ENCODE measurements at regions not wholly inside any gene's neighbourhood (a gene's known extent, or its start where the extent isn't known, plus 50 kb on each side); places are given as distances from the start of the nearest gene placed in this dataset.
A peak's percentile ranks its signal among the peaks of the same experiment; 100 is the strongest.
"Not testable (repeated sequence)": the region's sequence is repeated elsewhere in the genome, so short reads cannot be mapped to it uniquely, and the experiment has no call there.

DNA sequence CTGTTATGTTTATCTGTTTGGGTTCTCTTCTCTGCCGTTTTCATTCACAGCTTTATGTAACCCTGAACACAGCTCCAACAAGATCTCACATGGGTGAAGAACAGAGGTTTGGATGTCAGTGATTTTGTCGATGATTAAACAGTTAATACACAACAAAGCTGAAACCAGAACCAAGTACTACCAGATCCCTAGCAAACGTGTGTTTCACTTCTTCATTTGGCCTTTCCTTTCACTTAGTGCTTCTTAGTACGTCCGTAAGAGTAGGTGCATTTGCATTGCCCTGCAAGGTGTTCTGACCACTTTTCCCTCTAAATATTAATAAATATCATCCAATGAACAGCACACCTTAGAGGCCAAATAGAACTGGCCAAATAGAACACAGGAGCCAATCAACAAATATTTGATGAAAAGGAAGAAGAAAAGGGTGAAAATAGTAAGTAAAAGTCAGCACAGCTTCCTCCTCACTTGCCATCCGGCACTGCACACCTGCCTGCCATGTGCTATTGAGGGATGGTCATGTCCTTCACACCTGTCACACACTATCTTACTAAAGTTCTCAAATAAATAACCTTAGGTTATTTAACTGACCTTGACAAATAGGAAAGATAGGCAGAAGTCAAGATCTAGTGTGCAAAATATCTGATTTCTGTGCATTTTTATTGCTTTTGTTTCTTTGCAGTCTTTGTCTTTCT is 252.6 kb upstream of the ANKRD30A start:
- DNase-seq (ENCODE audit: low spot score) = no peak

DNA sequence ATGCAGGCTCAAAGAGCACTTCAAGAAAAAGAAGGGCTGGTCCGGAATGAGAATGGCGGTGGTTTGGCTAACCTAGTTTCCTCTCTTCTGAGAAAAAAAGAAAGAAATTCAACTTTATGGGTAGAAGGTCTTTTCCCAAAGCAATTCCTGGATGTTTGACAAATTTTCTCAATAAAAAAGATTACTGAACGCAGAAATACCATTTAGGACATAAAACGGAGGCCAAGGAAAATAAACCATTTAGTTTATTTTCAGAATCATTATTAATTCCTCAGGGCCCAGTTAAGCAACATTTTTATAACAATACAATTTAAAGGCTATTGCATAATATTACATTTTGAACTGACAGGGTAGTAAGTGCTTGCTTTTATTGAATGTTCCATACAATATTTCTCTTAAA is 284.6 kb upstream of the ANKRD30A start:
- no peak for DNase-seq (ENCODE audit: low spot score)

- DNase-seq (ENCODE audit: low spot score) = no peak
Observed at GRCh38 chr10:36837416-36837815, 288.0 kb upstream of the ANKRD30A start.

GRCh38 chr10:36819781-36820180 is 305.6 kb upstream of the ANKRD30A start:
- no peak for DNase-seq (ENCODE audit: low spot score)

DNA sequence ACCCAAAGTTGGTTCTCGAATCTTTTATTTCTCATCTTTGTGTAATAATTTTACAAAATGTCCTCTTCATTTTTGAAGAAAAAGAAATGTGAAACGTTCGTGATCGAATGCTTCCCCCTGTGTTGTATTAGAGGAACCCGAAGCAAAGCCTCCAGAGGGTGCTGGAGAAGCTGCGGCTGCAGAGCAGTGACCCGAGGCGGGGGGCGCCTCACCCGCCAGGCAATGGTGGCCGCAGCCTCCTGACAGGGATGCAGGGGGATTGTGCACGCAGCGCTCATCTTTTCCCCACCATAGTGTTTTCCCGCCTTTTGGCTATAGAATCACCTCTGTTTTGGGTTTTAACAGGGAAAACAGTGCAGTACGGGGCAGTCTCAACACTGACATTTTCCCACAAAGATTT is 307.5 kb upstream of the ANKRD30A start:
- DNase-seq (ENCODE audit: low spot score) = no peak

GRCh38 chr10:36808625-36809362 is 316.6 kb upstream of the ANKRD30A start:
- no peak for DNase-seq (ENCODE audit: low spot score)

- no peak for DNase-seq (ENCODE audit: low spot score)
Observed at GRCh38 chr10:36803229-36803628, 322.2 kb upstream of the ANKRD30A start.

DNA sequence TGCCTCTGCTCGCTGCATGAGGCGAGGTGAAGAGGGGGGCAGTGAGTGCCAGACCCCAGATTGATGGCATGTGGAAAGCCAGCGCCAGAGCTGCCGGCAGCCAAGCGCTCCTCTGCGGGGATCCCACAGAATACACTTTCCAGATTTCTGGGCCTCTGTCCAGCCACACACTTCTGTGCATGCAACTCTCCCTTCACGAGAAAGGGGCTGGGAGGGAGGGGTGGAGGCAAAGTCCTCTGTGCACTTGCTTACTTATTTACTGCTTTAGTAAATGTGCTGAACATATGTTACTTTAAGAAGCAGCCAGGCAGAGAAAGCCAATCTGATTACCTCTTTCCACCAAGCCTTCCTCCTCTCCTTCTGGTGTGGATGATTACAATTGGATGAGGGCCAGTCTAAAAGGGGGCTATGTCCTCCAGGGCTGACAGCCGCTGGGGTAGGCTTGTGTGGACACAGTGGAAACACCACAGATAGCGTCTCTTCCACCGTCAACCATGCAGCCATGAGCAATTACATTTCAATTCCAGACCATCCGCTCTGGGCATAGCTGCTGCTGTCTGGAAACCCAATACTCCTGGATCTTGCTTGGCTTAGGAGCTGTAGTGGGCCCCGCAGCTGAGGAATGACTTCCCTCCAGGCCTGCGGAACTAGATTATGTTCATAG is 322.8 kb upstream of the ANKRD30A start:
- no peak for DNase-seq (ENCODE audit: low spot score)

DNA sequence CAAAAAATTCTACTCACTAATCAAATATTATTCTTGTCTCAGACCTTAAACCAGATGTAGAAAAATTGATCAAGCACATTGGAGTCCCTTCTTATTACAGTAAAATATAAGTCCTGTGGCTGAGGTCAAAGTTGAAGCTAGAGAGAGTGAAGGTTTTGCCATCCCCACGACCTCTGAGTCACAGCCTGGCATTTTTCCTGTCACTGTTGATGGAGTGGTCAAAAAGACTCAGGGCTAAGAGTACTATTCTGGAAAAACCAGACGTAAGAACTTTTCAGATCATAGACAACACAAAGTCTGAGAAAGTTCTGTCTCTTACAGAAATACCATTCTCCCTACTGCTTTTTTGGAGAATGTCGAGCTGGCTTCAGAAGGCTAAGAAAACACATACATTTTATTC is 323.7 kb upstream of the ANKRD30A start:
- no peak for DNase-seq (ENCODE audit: low spot score)

GRCh38 chr10:36794981-36795380 is 330.4 kb upstream of the ANKRD30A start:
- no peak for DNase-seq (ENCODE audit: low spot score)

DNA sequence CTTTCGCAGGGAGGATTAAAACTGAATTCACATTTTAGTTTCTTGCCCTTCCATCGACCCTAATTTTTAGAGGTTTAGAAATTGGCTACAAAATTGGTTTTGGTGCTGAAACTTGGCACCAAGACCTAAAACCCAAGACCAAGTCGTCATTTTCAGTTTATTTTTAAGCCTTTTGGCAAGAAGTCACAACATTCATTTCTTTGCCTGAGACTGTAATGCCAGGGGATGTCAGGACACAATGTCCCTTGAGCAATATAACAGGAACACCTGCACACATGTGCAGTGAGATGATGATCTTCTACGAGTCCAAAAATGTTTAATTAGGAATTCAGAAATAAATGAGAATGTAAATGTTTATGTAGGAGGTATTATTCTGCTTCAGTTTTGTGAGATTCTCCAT is 335.4 kb upstream of the ANKRD30A start:
- no peak for DNase-seq (ENCODE audit: low spot score)

DNA sequence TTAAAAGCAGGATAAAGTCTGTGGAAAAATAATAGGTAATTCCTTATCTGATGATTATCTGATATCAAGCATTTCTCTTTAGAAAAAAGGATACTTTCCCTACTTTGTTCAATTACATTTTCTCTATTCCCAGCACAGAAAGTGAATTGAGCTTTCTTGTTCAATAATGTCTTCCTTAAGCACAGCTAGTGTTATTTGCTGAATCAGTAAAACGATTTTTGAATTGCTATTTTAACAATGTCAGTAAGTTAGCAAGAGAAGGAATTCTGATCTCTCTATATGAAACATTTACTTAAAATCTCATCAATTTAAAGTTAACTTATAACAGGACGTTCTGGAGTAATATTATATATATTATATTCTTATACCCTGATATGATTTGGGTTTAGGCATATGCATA is 337.2 kb upstream of the ANKRD30A start:
- no peak for DNase-seq (ENCODE audit: low spot score)

GRCh38 chr10:36783400-36783799 is 342.0 kb upstream of the ANKRD30A start:
- no peak for DNase-seq (ENCODE audit: low spot score)

- DNase-seq (ENCODE audit: low spot score) = no peak
Observed at GRCh38 chr10:36781570-36781969, 343.8 kb upstream of the ANKRD30A start.

GRCh38 chr10:36780158-36780557 is 345.2 kb upstream of the ANKRD30A start:
- DNase-seq (ENCODE audit: low spot score) = no peak

DNA sequence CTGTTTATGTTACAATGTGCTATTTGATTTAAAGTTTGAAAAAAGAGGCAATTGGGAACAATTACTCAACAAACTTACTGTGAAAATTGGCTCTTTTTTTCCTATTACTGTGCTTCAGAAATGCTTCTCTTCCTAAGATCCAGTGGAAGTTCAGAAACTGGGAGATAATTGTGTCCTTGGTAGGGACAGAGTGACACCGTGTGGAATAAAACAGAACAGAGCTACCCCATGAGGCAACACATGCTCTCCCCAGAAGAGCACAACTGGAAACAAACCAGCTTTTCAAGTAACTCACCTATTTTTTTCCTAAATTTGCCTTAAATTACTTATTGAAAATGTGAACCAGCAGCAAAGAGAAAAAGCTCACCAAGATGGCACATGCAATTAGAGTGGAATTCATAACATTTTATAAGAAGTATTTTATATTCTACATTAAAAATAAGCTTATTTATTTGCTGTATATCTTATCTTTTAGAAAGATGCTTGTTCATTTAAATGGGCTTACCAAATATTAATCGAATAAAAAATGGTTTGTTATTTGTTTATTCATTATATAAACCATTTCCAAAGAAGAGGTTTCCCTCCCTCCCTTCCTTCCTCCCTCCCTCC is 346.1 kb upstream of the ANKRD30A start:
- DNase-seq (ENCODE audit: low spot score) = peak; percentile 58

- no peak for DNase-seq (ENCODE audit: low spot score)
Observed at GRCh38 chr10:36778651-36779050, 346.7 kb upstream of the ANKRD30A start.

DNA sequence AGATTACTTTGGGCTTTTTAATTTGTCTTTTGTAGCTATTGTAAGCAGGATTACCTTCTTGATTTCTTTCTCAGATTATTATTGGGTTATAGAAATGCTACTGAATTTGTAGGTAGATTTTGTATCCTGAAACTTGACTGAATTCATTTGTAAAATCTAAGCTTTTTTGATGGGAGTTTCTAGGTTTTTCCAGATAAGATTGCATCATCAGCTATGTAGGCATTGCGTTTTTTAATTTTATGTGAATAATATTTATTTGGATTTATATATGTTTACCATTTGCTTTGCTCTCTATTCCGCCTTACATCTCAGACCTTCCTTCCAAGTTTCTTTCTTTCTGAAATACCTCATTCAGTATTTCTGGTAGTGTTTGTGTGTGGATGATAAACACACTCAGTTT is 351.7 kb upstream of the ANKRD30A start:
- DNase-seq (ENCODE audit: low spot score) = no peak

- no peak for DNase-seq (ENCODE audit: low spot score)
Observed at GRCh38 chr10:36771725-36772124, 353.7 kb upstream of the ANKRD30A start.

GRCh38 chr10:36769741-36770140 is 355.7 kb upstream of the ANKRD30A start:
- not testable (repeated sequence) for DNase-seq (ENCODE audit: low spot score)

GRCh38 chr10:36766940-36767339 is 358.5 kb upstream of the ANKRD30A start:
- DNase-seq (ENCODE audit: low spot score) = no peak

- DNase-seq (ENCODE audit: low spot score) = no peak
Observed at GRCh38 chr10:36766415-36766810, 359.0 kb upstream of the ANKRD30A start.
